Neural progenitor cell (in vitro differentiated cells): ENCODE measurements at regions not wholly inside any gene's neighbourhood (a gene's known extent, or its start where the extent isn't known, plus 50 kb on each side); places are given as distances from the start of the nearest gene placed in this dataset.

Experiments used
- EZH2 ChIP-seq: fragments of 200-600 bp; sonication (generic); IDR thresholded peaks from 2 replicates; pipeline ENCODE4 v1.6.1; 2017; ENCODE audit warnings: antibody characterized with exemption, mild to moderate bottlenecking, moderate library complexity
- EZH2phosphoT487 ChIP-seq: fragments of 200-600 bp; sonication (generic); IDR thresholded peaks from 2 replicates; pipeline ENCODE4 v1.6.1; 2017; ENCODE audit warnings: antibody characterized with exemption
- TF ChIP-seq, protein P1 (sequence below): fragments of 200-600 bp; sonication (generic); IDR thresholded peaks from 2 replicates; pipeline ENCODE4 v1.5.1; 2017; ENCODE audit warnings: antibody characterized with exemption, mild to moderate bottlenecking

GRCh38 chr6:157756708-157757429, 66.2 kb upstream of the SNX9 start:
- TF ChIP-seq, protein P1, sequence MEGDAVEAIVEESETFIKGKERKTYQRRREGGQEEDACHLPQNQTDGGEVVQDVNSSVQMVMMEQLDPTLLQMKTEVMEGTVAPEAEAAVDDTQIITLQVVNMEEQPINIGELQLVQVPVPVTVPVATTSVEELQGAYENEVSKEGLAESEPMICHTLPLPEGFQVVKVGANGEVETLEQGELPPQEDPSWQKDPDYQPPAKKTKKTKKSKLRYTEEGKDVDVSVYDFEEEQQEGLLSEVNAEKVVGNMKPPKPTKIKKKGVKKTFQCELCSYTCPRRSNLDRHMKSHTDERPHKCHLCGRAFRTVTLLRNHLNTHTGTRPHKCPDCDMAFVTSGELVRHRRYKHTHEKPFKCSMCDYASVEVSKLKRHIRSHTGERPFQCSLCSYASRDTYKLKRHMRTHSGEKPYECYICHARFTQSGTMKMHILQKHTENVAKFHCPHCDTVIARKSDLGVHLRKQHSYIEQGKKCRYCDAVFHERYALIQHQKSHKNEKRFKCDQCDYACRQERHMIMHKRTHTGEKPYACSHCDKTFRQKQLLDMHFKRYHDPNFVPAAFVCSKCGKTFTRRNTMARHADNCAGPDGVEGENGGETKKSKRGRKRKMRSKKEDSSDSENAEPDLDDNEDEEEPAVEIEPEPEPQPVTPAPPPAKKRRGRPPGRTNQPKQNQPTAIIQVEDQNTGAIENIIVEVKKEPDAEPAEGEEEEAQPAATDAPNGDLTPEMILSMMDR: peak; percentile 81
- TF ChIP-seq EZH2 (no peak), EZH2phosphoT487 (no peak)
